Type B pancreatic cell (in vitro differentiated cells): ENCODE measurements at regions not wholly inside any gene's neighbourhood (a gene's known extent, or its start where the extent isn't known, plus 50 kb on each side); places are given as distances from the start of the nearest gene placed in this dataset.

Experiments used
- DNase-seq: peaks from one replicate; pipeline ENCODE4 v3.0.0; 2021; ENCODE audit warnings: mixed read lengths; ENCODE audit not compliant: unreplicated experiment; ENCODE audit errors: extremely low spot score
- H3K27ac Mint-ChIP-seq: 2 replicates; pipeline ENCODE4 v1.8.0; 2021; ENCODE audit warnings: mild to moderate bottlenecking, mixed read lengths
- H3K27me3 Mint-ChIP-seq: 2 replicates; pipeline ENCODE4 v1.8.0; 2021; ENCODE audit warnings: mixed read lengths
- H3K36me3 Mint-ChIP-seq: 2 replicates; pipeline ENCODE4 v1.8.0; 2021; ENCODE audit warnings: mixed read lengths
- H3K4me1 Mint-ChIP-seq: one replicate; pipeline ENCODE4 v1.8.0; 2021; ENCODE audit warnings: mixed read lengths; ENCODE audit not compliant: unreplicated experiment
- H3K4me3 Mint-ChIP-seq: 2 replicates; pipeline ENCODE4 v1.8.0; 2021; ENCODE audit warnings: mild to moderate bottlenecking, mixed read lengths
- H3K9me3 Mint-ChIP-seq: 2 replicates; pipeline ENCODE4 v1.8.0; 2021; ENCODE audit warnings: mixed read lengths
- TF ChIP-seq, protein P1 (sequence below): fragments of 200-600 bp; sonication (generic); conservative IDR thresholded peaks from 2 replicates; pipeline ENCODE4 v1.5.0; 2021; ENCODE audit warnings: antibody characterized with exemption, mild to moderate bottlenecking

DNA sequence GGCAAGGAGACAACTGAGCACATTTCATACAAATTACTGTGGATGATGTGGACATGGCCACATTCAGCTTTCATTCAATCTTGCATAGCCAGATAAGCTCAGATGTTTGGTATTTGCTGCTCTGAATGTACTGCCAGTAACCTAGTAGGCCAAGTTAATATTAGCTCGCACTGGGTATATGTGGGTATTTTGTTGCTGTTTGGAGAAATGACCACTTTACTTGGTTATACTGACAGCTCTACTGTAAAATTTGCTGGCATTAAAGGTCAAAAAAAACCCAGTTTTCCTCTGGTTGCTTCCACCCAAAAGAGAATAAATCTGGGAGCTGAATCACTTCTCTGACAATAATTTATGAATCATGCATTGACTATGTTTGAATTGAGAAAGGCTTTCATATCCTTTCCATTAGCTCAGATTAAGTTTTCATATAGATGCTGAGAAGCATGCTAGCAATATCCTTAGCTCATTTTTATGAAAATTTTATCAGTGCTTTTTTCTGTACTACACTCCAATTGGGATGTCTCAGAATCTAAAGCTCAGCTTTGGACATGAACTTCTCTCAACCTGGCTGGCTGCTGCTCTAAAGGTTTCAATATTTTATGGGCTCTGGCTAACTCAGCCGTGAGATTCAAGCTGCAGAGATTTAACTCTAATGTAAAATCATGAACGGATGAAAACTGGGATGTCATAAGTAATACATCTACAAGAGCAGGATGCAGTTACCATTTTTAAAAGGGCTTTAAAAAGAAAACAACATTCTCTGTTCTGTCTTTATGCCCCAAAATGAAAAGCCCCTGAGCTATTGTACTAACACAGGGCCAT, 330.0 kb downstream of the BARHL2 start:
- TF ChIP-seq, protein P1, sequence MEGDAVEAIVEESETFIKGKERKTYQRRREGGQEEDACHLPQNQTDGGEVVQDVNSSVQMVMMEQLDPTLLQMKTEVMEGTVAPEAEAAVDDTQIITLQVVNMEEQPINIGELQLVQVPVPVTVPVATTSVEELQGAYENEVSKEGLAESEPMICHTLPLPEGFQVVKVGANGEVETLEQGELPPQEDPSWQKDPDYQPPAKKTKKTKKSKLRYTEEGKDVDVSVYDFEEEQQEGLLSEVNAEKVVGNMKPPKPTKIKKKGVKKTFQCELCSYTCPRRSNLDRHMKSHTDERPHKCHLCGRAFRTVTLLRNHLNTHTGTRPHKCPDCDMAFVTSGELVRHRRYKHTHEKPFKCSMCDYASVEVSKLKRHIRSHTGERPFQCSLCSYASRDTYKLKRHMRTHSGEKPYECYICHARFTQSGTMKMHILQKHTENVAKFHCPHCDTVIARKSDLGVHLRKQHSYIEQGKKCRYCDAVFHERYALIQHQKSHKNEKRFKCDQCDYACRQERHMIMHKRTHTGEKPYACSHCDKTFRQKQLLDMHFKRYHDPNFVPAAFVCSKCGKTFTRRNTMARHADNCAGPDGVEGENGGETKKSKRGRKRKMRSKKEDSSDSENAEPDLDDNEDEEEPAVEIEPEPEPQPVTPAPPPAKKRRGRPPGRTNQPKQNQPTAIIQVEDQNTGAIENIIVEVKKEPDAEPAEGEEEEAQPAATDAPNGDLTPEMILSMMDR: no peak
- Mint-ChIP-seq H3K4me3 (no peak overlapping the region), H3K36me3 (no peaks in the 10 kb centered on the region), H3K27me3 (no peaks in the 10 kb centered on the region), H3K27ac (no peak overlapping the region), H3K9me3 (no peaks in the 10 kb centered on the region), H3K4me1 (peaks cover 14% of the 10 kb centered on the region)
- DNase-seq: no peak

DNA sequence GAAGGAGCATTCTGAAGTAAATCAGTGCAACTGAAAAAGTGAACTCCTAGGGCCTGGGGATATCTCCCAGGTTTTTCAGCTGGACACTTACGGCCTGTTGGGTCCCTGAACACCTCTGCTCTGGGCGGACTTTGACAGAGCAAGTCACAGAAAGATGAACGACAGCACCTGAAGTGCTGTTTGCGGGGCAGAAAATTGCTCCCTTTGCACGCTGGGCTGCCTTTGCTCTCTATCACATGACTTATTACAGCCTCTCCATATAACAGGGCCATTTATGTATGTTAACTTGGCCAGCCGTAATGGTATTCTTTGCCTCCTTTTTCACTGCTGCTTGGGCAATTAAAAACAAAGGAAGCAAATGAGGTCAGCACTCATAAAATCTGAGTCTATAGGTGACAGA, 332.9 kb downstream of the BARHL2 start:
- DNase-seq: no peak
- Mint-ChIP-seq H3K27ac (no peak overlapping the region), H3K9me3 (no peaks in the 10 kb centered on the region), H3K4me3 (no peak overlapping the region), H3K36me3 (no peaks in the 10 kb centered on the region), H3K4me1 (peaks cover 14% of the 10 kb centered on the region), H3K27me3 (no peaks in the 10 kb centered on the region)
- TF ChIP-seq, protein P1: no peak

DNA sequence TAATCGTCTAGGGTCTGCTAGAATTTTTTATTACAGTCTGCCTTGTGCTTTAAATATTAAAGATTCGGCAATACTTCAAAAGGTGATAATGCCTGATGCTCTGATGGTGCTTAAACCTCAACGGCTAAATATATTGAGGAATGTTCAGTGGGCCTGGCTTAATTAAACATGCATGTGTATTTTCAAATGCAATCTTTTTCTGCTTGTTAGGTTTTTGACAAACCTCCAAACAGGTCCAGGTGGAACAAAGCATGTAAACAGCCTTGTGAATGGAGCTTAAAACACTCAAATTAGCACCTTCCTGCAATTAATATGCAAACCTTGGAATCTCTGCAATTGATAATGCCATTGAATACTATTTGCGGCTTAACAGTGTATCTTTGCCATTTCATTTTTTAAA, 334.9 kb downstream of the BARHL2 start:
- DNase-seq: no peak
- Mint-ChIP-seq H3K27ac (no peak overlapping the region), H3K4me1 (peaks cover 7% of the 10 kb centered on the region), H3K4me3 (no peak overlapping the region), H3K9me3 (peaks cover 4% of the 10 kb centered on the region), H3K36me3 (no peaks in the 10 kb centered on the region), H3K27me3 (no peaks in the 10 kb centered on the region)
- TF ChIP-seq, protein P1: no peak

DNA sequence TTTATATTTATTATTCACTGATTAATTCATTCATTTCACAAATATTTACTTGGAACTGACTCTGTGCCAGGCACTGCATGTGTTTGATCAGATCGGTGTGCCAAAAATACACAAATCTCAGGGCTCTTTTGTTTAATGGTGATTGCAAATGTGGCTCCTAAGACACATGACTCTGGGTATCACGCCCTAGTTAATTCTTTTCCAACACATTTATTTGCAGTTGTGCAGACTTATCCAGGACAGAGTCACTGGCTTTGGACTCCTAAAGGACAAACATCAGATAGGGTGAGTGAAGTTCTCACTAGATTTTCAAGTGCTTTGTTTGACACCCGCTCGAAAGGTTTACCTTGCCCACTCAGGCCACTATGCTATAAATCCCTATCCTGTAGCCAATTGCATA, 335.5 kb downstream of the BARHL2 start:
- no peak for DNase-seq
- H3K4me3 Mint-ChIP-seq: no peak overlapping the region
- no peak overlapping the region for H3K27ac Mint-ChIP-seq
- no peaks in the 10 kb centered on the region for H3K27me3 Mint-ChIP-seq
- TF ChIP-seq, protein P1: no peak
- H3K4me1 Mint-ChIP-seq: peaks cover 7% of the 10 kb centered on the region
- H3K36me3 Mint-ChIP-seq: no peaks in the 10 kb centered on the region
- peaks cover 4% of the 10 kb centered on the region for H3K9me3 Mint-ChIP-seq

DNA sequence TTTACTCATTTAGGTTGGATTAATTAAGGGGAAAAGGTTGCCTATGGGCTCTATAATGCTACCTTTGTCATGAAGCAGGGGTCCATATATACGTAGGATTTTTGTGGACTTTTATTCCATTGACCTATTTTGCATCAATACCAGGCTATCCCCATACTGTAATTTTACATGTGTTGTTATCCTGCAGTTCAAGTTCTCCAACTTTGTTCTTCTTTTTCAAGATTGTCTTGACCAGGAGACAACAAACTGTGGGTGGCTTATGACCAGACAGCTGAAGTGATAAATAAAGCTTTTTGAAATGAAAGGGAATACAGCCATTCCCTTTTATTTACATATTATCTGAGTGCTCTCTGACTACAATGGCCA, 345.7 kb downstream of the BARHL2 start:
- TF ChIP-seq, protein P1: no peak
- Mint-ChIP-seq H3K9me3 (no peaks in the 10 kb centered on the region), H3K27ac (no peak overlapping the region), H3K4me3 (no peak overlapping the region), H3K4me1 (no peaks in the 10 kb centered on the region), H3K36me3 (no peaks in the 10 kb centered on the region), H3K27me3 (no peaks in the 10 kb centered on the region)
- DNase-seq: no peak
